Lung (tissue), 11 donors: ENCODE measurements at regions not wholly inside any gene's neighbourhood (a gene's known extent, or its start where the extent isn't known, plus 50 kb on each side); places are given as distances from the start of the nearest gene placed in this dataset.
A peak's percentile ranks its signal among the peaks of the same experiment; 100 is the strongest.

ENCODE experiments used
- ATAC-seq: fragments of 200-7000 bp; cut with Tn5 transposase; one replicate; pipeline ENCODE4 v1.9.1; 2020; ENCODE audit warnings: moderate number of reproducible peaks; ENCODE audit not compliant: insufficient read depth, low FRiP score
- DNase-seq, 3 donors: peaks; one replicate each; pipeline ENCODE4 v3.0.0-alpha.2; 2013 to 2017
- H3K27ac ChIP-seq, 2 donors: one replicate each; pipeline ENCODE4 v1.5.1; 2013; ENCODE audit warnings: mild to moderate bottlenecking in 2 of 2, moderate library complexity in 2 of 2, control low read depth in 1 of 2, inconsistent platforms in 1 of 2, low read depth in 1 of 2, low read length in 1 of 2
- H3K27me3 ChIP-seq, 3 donors: one replicate each; pipeline ENCODE4 v1.5.1; 2013; ENCODE audit warnings: low read length in 2 of 3; ENCODE audit not compliant: control insufficient read depth in 3 of 3, insufficient read depth in 3 of 3
- H3K36me3 ChIP-seq, 4 donors: one replicate each; pipeline ENCODE4 v1.5.1; 2013; ENCODE audit warnings: low read length in 4 of 4, mild to moderate bottlenecking in 1 of 4, moderate library complexity in 1 of 4; ENCODE audit not compliant: control insufficient read depth in 4 of 4, insufficient read depth in 4 of 4
- H3K4me1 ChIP-seq, 5 donors: one replicate each; pipeline ENCODE4 v1.5.1; 2013; ENCODE audit warnings: low read length in 5 of 5, mild to moderate bottlenecking in 2 of 5, moderate library complexity in 1 of 5; ENCODE audit not compliant: control insufficient read depth in 5 of 5, insufficient read depth in 5 of 5
- H3K4me3 ChIP-seq: one replicate; pipeline ENCODE4 v1.5.1; 2013; ENCODE audit warnings: mild to moderate bottlenecking, control low read depth, moderate library complexity
- H3K9ac ChIP-seq, 2 donors: one replicate each; pipeline ENCODE4 v1.5.1; 2013; ENCODE audit warnings: low read length in 2 of 2, control low read depth in 1 of 2; ENCODE audit not compliant: insufficient read depth in 1 of 2
- H3K9me3 ChIP-seq, 4 donors: one replicate each; pipeline ENCODE4 v1.5.1; 2013; ENCODE audit warnings: low read length in 3 of 4, mild to moderate bottlenecking in 1 of 4, moderate library complexity in 1 of 4; ENCODE audit not compliant: control insufficient read depth in 4 of 4, insufficient read depth in 3 of 4
- WGBS, 2 donors: extraction: QIAGEN DNeasy Blood & Tissue Kit; methylation state at CpG; one replicate each; pipeline ENCODE4 v1.1.7; 2013; 5-methylcytosine and 5-hydroxymethylcytosine counted together
- TF ChIP-seq, protein P1 (sequence below): IDR thresholded peaks from 2 replicates; pipeline ENCODE4 v1.5.1; 2012; ENCODE audit warnings: mild to moderate bottlenecking; ENCODE audit errors: control extremely low read depth, extremely low read depth
- donor health status: control.
- donor health status: control.
- donor health status: Bipolar disorder and iron deficiency.
- donor health status: healthy.
- donor health status: DM: yes; HTN: yes; CAD: no.

DNA sequence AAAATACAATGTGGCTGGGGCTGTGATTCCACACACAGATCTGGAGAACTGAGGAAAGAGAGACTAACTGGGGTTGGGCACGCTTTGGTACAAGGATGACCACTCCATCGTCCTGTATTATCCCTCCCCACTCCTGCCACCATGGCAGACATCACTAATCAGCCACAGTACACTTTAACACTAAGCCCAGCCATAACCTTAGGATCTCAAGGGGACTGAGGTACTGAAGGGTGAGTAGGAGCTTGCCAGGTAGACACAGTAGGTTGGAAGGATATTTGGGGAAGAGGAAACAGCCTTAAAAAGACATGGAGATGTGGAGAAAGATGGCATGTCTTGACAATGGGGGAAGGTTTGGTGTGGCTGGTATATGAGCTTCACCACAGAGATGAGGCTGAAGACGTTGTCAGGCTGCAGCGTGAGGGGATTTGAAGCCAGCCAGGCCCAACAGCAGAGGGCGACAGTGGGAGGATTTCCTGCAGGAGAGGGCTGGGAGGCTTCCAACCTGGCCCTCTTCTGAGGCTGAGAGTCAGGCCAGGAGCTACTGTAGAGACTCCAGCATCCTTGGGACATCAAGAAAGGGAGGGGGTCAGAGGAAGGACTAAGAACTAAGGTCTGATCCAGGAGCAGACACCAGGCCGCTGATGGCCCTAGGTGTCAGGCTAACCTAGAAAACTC, 58.6 kb upstream of the COL13A1 start:
- H3K27ac ChIP-seq = no peak overlapping the region
- peaks cover 0 to 23% (median 5%) of the 10 kb centered on the region in 5 donors for H3K4me1 ChIP-seq
- no peak for ATAC-seq
- no peak overlapping the region for H3K4me3 ChIP-seq
- H3K9me3 ChIP-seq = no peaks in the 10 kb centered on the region
- no peak overlapping the region for H3K9ac ChIP-seq
- no peaks in the 10 kb centered on the region for H3K27me3 ChIP-seq
- DNase-seq = peak; percentile 64 to 81 (median 70)
- TF ChIP-seq, protein P1, sequence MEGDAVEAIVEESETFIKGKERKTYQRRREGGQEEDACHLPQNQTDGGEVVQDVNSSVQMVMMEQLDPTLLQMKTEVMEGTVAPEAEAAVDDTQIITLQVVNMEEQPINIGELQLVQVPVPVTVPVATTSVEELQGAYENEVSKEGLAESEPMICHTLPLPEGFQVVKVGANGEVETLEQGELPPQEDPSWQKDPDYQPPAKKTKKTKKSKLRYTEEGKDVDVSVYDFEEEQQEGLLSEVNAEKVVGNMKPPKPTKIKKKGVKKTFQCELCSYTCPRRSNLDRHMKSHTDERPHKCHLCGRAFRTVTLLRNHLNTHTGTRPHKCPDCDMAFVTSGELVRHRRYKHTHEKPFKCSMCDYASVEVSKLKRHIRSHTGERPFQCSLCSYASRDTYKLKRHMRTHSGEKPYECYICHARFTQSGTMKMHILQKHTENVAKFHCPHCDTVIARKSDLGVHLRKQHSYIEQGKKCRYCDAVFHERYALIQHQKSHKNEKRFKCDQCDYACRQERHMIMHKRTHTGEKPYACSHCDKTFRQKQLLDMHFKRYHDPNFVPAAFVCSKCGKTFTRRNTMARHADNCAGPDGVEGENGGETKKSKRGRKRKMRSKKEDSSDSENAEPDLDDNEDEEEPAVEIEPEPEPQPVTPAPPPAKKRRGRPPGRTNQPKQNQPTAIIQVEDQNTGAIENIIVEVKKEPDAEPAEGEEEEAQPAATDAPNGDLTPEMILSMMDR = peak; percentile 6
- no peaks in the 10 kb centered on the region for H3K36me3 ChIP-seq
- 68 to 75% methylated on average over 6 of the region's 6 CpGs for WGBS, 2 donors

DNA sequence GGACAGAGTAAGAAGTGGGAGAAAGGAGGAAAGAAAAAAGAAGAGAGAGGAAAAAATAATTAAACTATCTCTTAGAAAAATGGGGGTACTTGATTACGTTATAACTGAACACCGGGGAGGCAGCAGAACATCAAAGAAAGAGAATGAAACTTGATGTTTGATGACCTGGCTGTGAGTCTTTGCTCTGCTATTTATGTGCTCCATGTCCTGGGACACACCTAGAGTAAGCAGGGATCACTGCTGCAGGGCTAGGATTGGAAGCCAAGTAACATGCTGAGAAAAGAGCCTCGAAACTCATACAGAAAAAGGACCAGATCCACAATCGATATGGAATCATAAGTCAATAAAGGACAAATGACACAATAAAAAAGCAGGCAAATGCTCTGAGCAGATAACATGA, 56.7 kb upstream of the COL13A1 start:
- no peak for ATAC-seq
- no peak overlapping the region for H3K4me3 ChIP-seq
- no peak overlapping the region for H3K27ac ChIP-seq
- H3K9ac ChIP-seq = no peak overlapping the region
- no peak for DNase-seq
- no peaks in the 10 kb centered on the region for H3K9me3 ChIP-seq
- TF ChIP-seq, protein P1 = no peak
- H3K27me3 ChIP-seq = no peaks in the 10 kb centered on the region
- 88 to 89% methylated on average over 4 of the region's 4 CpGs for WGBS, 2 donors
- H3K36me3 ChIP-seq = no peaks in the 10 kb centered on the region
- H3K4me1 ChIP-seq = peaks cover 0 to 26% (median 6%) of the 10 kb centered on the region in 5 donors

DNA sequence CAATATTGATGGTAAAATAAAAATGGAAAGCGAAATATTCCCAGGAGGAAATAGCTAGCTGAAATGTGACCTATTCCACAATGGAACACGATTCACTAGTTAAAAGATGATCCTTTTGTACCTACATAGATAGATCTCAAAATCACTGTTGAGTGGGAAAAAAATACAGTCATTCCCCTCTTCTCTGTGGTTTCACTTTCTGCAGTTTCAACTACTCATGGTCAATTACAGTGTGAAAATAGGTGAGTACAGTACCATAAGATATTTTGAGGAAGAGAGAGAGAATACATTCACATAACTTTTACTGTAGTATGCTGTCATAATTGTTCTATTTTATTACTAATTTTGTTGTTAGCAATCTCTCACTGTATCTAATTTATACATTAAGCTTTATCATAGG, 56.0 kb upstream of the COL13A1 start:
- 76 to 81% methylated on average over 2 of the region's 2 CpGs for WGBS, 2 donors
- TF ChIP-seq, protein P1 = no peak

DNA sequence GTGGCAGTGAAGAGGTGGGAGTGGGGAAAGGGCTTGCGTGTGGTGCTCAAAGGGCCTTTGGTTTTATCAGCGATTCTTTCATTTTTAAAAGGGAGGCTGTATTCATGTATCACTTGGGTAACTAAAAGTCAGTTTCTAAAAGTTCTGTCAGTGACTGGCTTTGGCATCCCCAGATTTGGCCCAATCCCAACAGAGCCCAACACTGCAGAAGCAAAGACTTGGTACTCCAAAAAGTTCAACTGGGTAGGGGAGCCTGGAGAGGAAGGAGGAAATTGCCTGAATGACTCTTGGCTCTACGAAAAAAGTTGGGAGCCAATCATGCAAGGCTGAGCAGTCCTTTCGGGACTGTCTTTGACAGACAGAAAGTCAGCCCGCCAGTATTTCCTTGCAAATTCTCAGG, 54.5 kb upstream of the COL13A1 start:
- Histone ChIP-seq H3K4me1 (peaks cover 0 to 42% (median 19%) of the 10 kb centered on the region in 5 donors), H3K9ac (no peak overlapping the region), H3K27ac (no peak overlapping the region), H3K27me3 (no peaks in the 10 kb centered on the region), H3K4me3 (no peak overlapping the region), H3K9me3 (no peaks in the 10 kb centered on the region), H3K36me3 (no peaks in the 10 kb centered on the region)
- 76 to 82% methylated on average over 5 of the region's 5 CpGs for WGBS, 2 donors
- no peak for DNase-seq
- ATAC-seq = no peak
- TF ChIP-seq, protein P1 = no peak

More for the DNA sequence above, 56.0 kb upstream of the COL13A1 start:
- Histone ChIP-seq H3K36me3 (no peaks in the 10 kb centered on the region), H3K27me3 (no peaks in the 10 kb centered on the region), H3K4me3 (no peak overlapping the region), H3K9me3 (no peaks in the 10 kb centered on the region), H3K9ac (no peak overlapping the region), H3K4me1 (peaks cover 0 to 27% (median 11%) of the 10 kb centered on the region in 5 donors), H3K27ac (no peak overlapping the region)
- DNase-seq = no peak
- ATAC-seq = no peak
